Keratinocyte (primary cell): ENCODE measurements at regions not wholly inside any gene's neighbourhood (a gene's known extent, or its start where the extent isn't known, plus 50 kb on each side); places are given as distances from the start of the nearest gene placed in this dataset.

Source experiments
- CTCF ChIP-seq, 3 experiments: IDR thresholded peaks in 1 of 3; conservative IDR thresholded peaks in 1 of 3; optimal IDR thresholded peaks in 1 of 3; 2 replicates in 2 of 3; 3 replicates in 1 of 3; pipeline versions ENCODE3 to v1.5.1; 2011; ENCODE audit warnings: low read length in 3 of 3, mild to moderate bottlenecking in 3 of 3, moderate library complexity in 2 of 3, control low read depth in 1 of 3, inconsistent platforms in 1 of 3; ENCODE audit not compliant: insufficient read depth in 2 of 3; ENCODE audit errors: extremely low read depth in 1 of 3
- EZH2 ChIP-seq: IDR thresholded peaks from one replicate; pipeline ENCODE4 v1.6.1; 2012; ENCODE audit warnings: inconsistent platforms, mild to moderate bottlenecking, low read length, moderate library complexity

- TF ChIP-seq CTCF (optimal IDR thresholded peaks at IDR 0.05 in 1 of 3, IDR thresholded peaks at IDR 0.05 in 1 of 3, conservative IDR thresholded peaks at IDR 0.05 in 1 of 3; ENCODE audit: extremely low read depth in 1 of 3, insufficient read depth in 2 of 3, low read length in 3 of 3) = no peak
- TF ChIP-seq EZH2 = no peak
Observed at GRCh38 chr13:73998631-73999030, 135.6 kb downstream of the KLF12 start.
